ENCODE measurements at regions not wholly inside any gene's neighbourhood (a gene's known extent, or its start where the extent isn't known, plus 50 kb on each side); places are given as distances from the start of the nearest gene placed in this dataset.
A peak's percentile ranks its signal among the peaks of the same experiment; 100 is the strongest.

DNA sequence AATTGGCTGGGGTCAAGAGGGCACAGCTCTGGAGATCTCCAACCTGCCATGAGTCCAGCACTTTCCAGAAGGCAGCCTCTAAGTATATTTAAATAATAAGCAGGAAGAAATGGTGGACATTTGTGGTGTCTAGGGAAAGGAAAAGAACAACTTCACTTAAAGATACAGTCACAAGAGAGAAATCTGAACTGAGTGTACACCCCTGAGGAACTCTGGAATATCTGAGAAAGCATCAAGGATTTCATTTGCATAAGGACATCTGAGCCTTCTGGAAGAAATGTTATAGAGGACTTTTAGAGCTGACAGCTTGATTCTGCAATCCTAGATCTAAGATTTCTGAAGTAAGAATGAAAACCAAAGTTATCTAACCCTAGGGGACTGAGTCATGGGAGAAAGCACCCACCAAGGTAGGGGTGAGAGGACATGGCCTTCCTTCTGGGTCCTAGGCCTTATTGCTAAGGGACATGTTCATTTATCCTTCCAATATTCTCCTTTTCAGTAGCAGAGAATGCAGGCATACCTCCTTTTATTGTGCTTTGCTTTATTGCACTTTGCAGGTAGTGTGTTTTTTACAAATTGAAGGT, 253.4 kb upstream of the SLC24A2 start:
- no peak for DNase-seq

DNA sequence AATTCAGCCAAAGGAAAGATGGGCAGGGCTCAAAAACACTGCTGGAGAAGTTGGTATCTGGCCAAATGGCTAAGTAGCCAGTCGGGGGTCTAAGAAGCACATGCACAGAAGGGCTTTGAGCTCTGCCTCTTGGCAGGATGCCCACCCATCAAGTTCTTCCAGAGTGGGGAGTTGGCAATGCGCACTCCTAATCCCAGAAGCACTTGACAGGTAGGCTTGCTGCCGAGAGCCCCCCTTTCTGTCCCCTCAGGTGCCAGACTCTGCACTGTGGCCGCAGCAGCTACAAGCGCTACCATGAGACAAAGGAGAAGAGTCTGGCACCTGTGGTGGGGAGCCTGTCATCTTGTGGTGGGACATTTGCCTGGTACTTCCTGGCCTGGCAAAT, 252.9 kb upstream of the SLC24A2 start:
- no peak for DNase-seq

GRCh38 chr9:20040991-20041696, 252.3 kb upstream of the SLC24A2 start:
- no peak for DNase-seq

- no peak for DNase-seq
Measured at GRCh38 chr9:20037699-20038098, 248.9 kb upstream of the SLC24A2 start.

GRCh38 chr9:20033511-20033910, 244.7 kb upstream of the SLC24A2 start:
- no peak for DNase-seq

GRCh38 chr9:20032413-20033006, 243.7 kb upstream of the SLC24A2 start:
- DNase-seq = no peak

DNA sequence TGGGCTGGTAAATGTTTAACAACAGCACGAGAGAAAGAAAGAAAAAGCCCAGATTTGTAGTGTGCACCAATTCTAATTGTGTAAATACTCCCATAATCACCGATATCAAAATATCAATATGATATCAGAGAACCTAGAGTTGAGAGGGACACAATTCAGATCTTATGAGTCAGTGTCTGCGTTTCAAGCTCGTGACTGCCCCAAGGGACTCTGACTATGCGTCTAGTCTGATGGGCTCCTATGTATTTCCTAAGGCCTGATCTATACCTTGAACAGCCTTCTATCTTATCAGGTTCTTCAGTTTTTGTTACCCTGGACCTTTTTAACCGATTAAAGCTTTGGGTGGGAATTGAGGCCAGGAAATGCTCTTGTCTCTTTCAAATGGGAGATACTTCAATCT, 243.0 kb upstream of the SLC24A2 start:
- DNase-seq = no peak

GRCh38 chr9:20030671-20031070, 241.8 kb upstream of the SLC24A2 start:
- DNase-seq = no peak

DNA sequence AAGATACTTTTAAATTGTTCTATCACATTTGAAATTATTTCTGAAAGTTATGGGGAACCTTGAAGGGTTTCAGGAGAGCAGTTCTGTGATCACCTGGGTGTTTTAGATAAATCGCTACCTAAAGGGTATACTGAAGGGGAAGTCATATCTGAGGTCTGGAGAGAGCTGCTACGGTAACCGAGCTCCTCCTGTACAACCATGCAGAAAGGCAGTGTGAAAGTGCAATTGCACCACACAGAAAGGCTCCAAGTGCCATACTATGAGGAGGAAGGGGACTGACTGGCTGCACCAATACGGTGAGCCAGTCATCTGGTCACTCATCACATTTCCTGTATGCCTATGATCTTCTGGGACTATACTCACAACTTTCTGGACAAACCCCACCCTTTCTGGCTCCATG, 241.4 kb upstream of the SLC24A2 start:
- no peak for DNase-seq

GRCh38 chr9:20028849-20029231, 240.0 kb upstream of the SLC24A2 start:
- peak; percentile 54 for DNase-seq

DNA sequence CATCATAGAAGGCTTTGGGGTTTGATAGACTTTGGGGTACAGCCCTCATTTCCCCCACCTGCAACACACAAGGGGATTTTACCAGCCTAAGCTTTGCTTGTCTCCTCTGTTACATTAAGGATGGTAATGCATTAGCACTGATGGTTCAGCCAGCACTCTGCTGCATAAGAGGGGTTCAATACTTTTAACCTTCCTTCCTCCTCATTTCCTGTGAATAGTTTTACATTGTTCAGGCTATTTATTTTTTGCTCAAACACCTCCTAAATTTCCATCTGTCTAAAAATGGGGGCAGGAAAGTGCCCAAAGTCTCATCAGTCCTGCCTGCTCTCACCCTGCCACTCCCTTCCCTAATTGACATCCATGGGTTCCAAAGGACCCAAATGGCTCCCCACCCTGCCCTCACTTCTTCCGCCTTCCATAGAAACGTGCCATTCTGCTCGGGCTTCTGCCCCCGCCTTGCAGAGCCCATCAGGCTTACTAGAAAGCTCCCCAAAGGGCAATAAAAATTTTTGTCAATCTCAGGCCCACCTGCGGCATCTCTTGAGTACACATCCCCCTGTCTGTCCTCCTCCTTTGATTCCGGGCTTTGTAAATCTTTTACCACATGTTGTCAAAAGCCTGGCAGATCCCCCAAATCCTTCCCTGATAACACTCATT, 239.5 kb upstream of the SLC24A2 start:
- DNase-seq = no peak

DNA sequence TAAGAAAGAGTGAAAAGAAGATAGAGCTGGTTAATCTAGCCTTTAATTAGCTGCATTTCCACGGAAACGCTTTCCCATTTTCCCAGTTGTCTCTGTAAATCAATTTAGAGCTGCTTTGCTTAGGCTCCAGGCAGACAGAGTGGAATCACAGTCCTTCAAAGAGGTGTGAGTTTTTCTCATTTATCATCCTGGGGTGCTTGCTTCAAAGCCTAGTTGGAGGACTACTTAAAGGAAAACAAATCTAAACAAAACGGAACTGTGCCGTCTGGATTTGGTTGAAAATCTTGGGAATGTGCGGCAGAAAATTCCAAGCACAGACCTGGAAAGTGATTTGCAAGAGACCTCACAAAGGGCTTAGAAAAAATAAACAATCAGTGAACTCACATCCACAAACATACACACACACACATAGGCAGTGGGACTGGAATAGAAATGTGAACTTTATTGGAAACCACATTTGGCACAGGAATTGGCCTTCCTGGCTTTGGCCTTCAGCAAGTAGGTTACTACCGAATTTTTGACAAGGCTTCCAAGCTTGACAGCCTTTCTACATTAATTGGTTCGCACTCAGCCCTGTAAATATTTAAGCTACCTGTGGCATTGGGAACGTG, 235.2 kb upstream of the SLC24A2 start:
- no peak for DNase-seq

DNA sequence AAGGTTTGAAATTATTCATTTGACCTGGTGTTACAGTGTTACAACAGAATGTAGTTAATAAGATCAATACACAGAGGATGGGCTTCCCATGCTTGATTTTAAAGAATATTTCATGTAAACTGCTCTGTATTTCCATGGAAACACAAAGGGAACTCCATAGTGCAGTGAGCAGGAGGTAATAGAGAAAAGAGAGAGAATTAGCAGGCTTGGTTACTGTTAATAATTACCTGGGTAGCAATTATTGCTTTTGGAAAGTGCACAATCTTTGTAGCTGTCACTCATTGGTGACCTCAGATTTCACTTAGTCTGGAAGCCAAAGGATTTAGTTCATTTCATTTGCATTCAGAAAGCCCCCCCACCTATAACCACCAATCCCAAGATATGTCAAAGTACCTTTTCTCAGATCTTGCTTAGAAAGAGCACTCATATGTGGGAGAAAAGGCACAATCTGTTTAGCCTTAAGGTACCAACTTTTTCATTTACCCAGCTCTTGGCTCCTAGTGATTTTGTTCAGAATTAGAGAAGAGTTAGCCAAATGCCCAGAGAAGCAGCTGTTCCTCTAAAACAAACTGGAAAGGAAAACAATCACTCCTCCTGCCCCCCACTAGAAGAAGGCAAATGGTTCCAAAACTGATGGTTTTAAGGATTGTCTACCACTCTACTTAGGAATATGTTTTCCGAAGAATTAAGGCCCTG, 234.5 kb upstream of the SLC24A2 start:
- DNase-seq = no peak

DNA sequence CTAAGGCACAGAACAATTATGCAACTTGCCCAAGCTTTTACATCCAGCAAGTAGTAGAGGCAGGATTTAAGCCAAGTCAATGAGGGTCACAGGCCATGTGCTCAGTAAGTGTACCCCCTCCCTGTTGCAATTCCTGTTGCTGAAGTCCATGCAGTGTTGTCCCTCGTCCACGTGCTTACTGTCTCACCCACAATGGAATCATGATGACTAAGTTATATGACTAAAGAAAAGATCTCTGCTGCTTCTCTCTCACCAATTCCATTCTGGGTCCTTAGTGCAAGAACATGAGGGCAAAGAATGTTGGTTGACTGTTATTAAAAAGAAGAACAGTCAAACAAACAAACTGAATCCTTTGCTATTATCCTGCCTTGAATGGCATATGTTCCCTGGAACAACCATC, 233.6 kb upstream of the SLC24A2 start:
- DNase-seq = no peak

GRCh38 chr9:20016611-20017010, 227.8 kb upstream of the SLC24A2 start:
- DNase-seq = no peak

DNA sequence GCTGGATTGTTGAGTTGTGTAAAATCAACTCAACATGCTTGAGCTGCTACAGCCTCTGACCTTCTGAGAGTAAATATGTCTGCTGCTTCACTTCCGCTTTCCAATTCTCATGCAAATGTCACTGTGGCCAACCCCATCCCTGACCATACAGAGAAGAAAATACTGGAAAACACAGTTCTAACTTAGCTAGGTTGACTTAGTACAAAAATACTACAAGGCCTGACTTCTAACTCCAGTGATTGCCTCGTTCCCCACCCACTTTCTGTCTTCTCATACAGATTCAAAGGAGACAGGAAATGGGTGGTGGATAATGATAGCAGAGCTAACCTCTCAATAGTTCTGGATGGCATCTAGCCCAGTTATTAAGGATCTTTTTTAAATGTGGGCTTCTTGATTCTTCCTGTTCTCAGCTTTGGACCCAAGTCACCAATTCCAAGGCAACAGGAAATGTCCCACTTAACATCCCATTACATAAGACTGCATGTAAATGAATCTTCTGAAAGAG, 226.6 kb upstream of the SLC24A2 start:
- no peak for DNase-seq

DNA sequence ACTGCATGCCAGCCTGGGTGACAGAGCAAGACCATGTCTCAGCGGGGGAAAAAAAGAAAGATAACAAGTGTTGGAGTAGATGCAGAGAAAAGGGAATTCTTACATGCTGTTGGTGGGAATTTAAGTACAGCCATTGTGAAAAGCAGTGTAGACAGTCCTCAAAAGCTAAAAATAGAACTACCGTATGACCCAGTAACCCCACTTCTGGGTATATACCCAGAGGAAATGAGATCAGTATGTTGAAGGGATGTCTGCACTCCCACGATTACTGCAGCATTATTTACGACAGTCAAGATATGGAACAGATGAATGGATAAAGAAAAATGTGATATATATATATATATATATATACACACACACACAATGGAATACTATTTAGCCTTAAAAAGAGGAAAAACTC, 225.3 kb upstream of the SLC24A2 start:
- no peak for DNase-seq

DNA sequence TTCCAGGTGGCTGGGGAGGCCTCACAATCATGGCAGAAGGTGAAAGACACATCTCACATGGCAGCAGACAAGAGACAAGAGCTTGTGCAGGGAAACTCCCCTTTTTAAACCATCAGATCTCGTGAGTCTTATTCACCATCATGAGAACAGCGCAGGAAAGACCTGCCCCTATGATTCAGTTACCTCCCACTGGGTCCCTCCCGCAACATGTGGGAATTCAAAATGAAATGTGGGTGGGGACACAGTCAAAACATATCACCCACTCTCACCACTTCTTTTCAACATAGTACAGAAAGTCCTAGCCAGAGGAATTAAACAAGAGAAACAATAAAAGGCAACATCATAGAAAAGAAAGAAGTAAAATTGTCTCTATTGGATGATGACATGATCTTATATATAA, 223.4 kb upstream of the SLC24A2 start:
- DNase-seq = no peak

DNA sequence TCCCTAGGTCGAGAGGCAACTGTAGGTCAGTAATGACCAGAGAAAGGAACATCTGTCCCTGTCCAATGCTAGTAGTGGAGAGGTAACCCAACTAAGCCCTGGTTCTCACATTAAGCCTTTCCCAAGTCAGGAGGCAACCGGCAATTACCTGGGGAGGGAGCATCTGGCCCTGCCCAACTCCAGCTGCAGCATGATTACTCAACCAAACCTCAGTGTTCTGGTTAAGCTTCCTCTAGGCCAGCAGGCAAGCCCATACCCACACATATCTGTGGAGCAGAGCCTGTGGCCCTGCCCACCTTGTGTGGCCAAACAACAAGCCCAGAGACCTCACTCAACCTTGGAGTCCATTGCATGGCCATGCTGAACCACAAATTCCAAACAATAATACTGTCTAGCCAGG, 220.8 kb upstream of the SLC24A2 start:
- no peak for DNase-seq

DNA sequence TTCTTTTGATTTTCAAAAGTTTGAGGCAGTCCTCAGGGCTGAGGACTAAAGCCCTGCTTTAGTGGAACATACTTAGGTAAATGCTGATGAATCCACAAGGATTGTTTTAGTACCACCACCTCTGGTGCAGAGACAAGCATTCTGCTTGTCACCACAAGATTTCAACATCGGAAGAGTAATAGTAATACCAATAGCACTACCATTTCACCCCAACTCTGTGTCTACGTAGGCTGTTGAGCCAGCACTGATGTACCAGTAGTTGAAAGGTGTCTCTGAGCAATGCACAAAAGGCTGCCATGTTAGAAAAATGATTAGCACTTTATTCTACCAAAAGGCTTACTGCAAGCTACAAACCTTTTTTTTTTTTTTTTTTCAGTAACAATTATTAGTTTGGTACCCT, 213.2 kb upstream of the SLC24A2 start:
- no peak for DNase-seq

GRCh38 chr9:20001058-20001457, 212.2 kb upstream of the SLC24A2 start:
- DNase-seq = no peak

GRCh38 chr9:19999491-20000057, 210.7 kb upstream of the SLC24A2 start:
- DNase-seq = no peak

Measured in left kidney (tissue), 1 donor.